A549 (cell line): ENCODE measurements at regions not wholly inside any gene's neighbourhood (a gene's known extent, or its start where the extent isn't known, plus 50 kb on each side); places are given as distances from the start of the nearest gene placed in this dataset.

Source experiments
- ATAC-seq, 2 experiments: fragments of 200-7000 bp in 1 of 2; fragments of >200 bp in 1 of 2; cut with Nextera tagmentation in 1 of 2; cut with Tn5 transposase in 1 of 2; 3 replicates each; pipeline versions ENCODE4 v1.8.0 to v1.9.1; 2018 to 2020; ENCODE audit warnings: mild to moderate bottlenecking in 1 of 2, moderate library complexity in 1 of 2
- CTCF ChIA-PET: fragments of 300-600 bp; sonication (Branson Sonifier 250); formaldehyde crosslinking; extraction: SDS; loops from one replicate; lab custom pipeline; 2021; ENCODE audit warnings: antibody characterized with exemption, inconsistent platforms; lab: Yijun Ruan, JAX
- POLR2A ChIA-PET: fragments of 350-600 bp; formaldehyde crosslinking; extraction: SDS; loops from one replicate; lab custom pipeline; 2021; ENCODE audit warnings: antibody characterized with exemption, inconsistent platforms; lab: Yijun Ruan, JAX
- DNase-seq, 2 experiments: peaks; one replicate each; pipeline versions ENCODE4 v3.0.0 to v3.0.0-alpha.2; 2011 to 2016; ENCODE audit warnings: low read depth in 1 of 2, low spot score in 1 of 2
- FAIRE-seq: peaks from 2 replicates; lab custom pipeline; 2011; peaks lifted over from hg19 to GRCh38; lab: Jason Lieb, UNC
- H3K27ac ChIP-seq, 2 experiments: fragments of >200 bp; sonication (Bioruptor Twin); formaldehyde crosslinking; 3 replicates each; pipeline ENCODE4 v1.5.1; 2016 to 2017
- H3K4me1 ChIP-seq: fragments of >200 bp; sonication (Bioruptor Twin); formaldehyde crosslinking; 3 replicates; pipeline ENCODE4 v1.6.1; 2016
- H3K4me2 ChIP-seq: fragments of >200 bp; sonication (Bioruptor Twin); formaldehyde crosslinking; 3 replicates; pipeline ENCODE4 v1.6.1; 2016
- H3K4me3 ChIP-seq: fragments of >200 bp; sonication (Bioruptor Twin); formaldehyde crosslinking; 3 replicates; pipeline ENCODE4 v1.5.1; 2016
- H3K9me3 ChIP-seq: fragments of >200 bp; sonication (Bioruptor Twin); formaldehyde crosslinking; 3 replicates; pipeline ENCODE4 v1.6.1; 2016
- ATOH8 ChIP-seq: fragments of 250-450 bp; sonication (Bioruptor Pico); IDR thresholded peaks from 2 replicates; pipeline ENCODE4 v1.5.0; 2020; ENCODE audit warnings: low read depth, mild to moderate bottlenecking, moderate library complexity
- BHLHE40 ChIP-seq: IDR thresholded peaks from 2 replicates; pipeline ENCODE4 v1.6.1; 2012; ENCODE audit warnings: low read depth, low read length, inconsistent platforms
- CBX2 ChIP-seq: fragments of 200-600 bp; sonication (generic); IDR thresholded peaks from 2 replicates; pipeline ENCODE4 v1.6.1; 2016; ENCODE audit warnings: low read depth, mild to moderate bottlenecking, borderline replicate concordance
- CHD2 ChIP-seq: fragments of 150-350 bp; IDR thresholded peaks from 2 replicates; pipeline ENCODE4 v1.6.1; 2014; ENCODE audit warnings: low read length; ENCODE audit not compliant: partially characterized antibody
- EHMT2 ChIP-seq: fragments of 200-600 bp; sonication (generic); IDR thresholded peaks from 2 replicates; pipeline ENCODE4 v1.6.1; 2016; ENCODE audit warnings: antibody characterized with exemption, low read depth, mild to moderate bottlenecking, moderate library complexity
- EP300 ChIP-seq, 2 experiments: fragments of >200 bp; sonication (Bioruptor Twin); formaldehyde crosslinking; IDR thresholded peaks; 2 replicates in 1 of 2; 3 replicates in 1 of 2; pipeline ENCODE4 v1.6.1; 2016 to 2017
- ESRRA ChIP-seq: fragments of 150-350 bp; IDR thresholded peaks from 2 replicates; pipeline ENCODE4 v1.6.1; 2014; ENCODE audit warnings: mild to moderate bottlenecking, low read length, borderline replicate concordance
- FOSB ChIP-seq: fragments of 250-450 bp; sonication (Bioruptor Pico); IDR thresholded peaks from 2 replicates; pipeline ENCODE4 v1.5.0; 2020; ENCODE audit warnings: mild to moderate bottlenecking, moderate library complexity
- FOSL2 ChIP-seq, 2 experiments: fragments of 450-650 bp in 1 of 2; fragments of >200 bp in 1 of 2; sonication (Bioruptor Twin) in 1 of 2; formaldehyde crosslinking; IDR thresholded peaks; 2 replicates each; pipeline versions ENCODE4 v1.5.0 to v1.6.1; 2016 to 2020; ENCODE audit warnings: mild to moderate bottlenecking in 1 of 2, moderate library complexity in 1 of 2
- FOXS1 ChIP-seq: fragments of 250-450 bp; sonication (Bioruptor Pico); IDR thresholded peaks from 2 replicates; pipeline ENCODE4 v1.5.0; 2020; ENCODE audit warnings: mild to moderate bottlenecking, moderate library complexity
- GATA3 ChIP-seq: IDR thresholded peaks from 2 replicates; pipeline ENCODE4 v1.6.1; 2012; ENCODE audit warnings: borderline replicate concordance
- HOXB5 ChIP-seq: fragments of 250-450 bp; sonication (Bioruptor Pico); IDR thresholded peaks from 2 replicates; pipeline ENCODE4 v1.5.0; 2020; ENCODE audit warnings: mild to moderate bottlenecking, moderate library complexity
- JUN ChIP-seq, 2 experiments: fragments of >200 bp; sonication (Bioruptor Twin); formaldehyde crosslinking; IDR thresholded peaks; 2 replicates in 1 of 2; 3 replicates in 1 of 2; pipeline ENCODE4 v1.6.1; 2016 to 2017
- JUNB ChIP-seq: fragments of >200 bp; sonication (Bioruptor Twin); formaldehyde crosslinking; IDR thresholded peaks from 2 replicates; pipeline ENCODE4 v1.6.1; 2016
- KDM5A ChIP-seq: fragments of 200-600 bp; sonication (generic); IDR thresholded peaks from 2 replicates; pipeline ENCODE4 v1.6.1; 2016; ENCODE audit warnings: antibody characterized with exemption, mild to moderate bottlenecking
- MAX ChIP-seq: IDR thresholded peaks from 2 replicates; pipeline ENCODE4 v1.6.1; 2012
- MAZ ChIP-seq: fragments of 150-350 bp; IDR thresholded peaks from 2 replicates; pipeline ENCODE4 v1.6.1; 2014; ENCODE audit warnings: antibody characterized with exemption, low read depth, low read length, borderline replicate concordance
- MYC ChIP-seq: IDR thresholded peaks from 2 replicates; pipeline ENCODE4 v1.6.1; 2012; ENCODE audit warnings: mild to moderate bottlenecking, inconsistent platforms, low read length, improper control_type of control experiment, borderline replicate concordance
- NPAS2 ChIP-seq: fragments of 250-450 bp; sonication (Bioruptor Pico); IDR thresholded peaks from 2 replicates; pipeline ENCODE4 v1.8.0; 2022; ENCODE audit warnings: mild to moderate bottlenecking, moderate library complexity, borderline replicate concordance
- PBX3 ChIP-seq: IDR thresholded peaks from 2 replicates; pipeline ENCODE4 v1.6.1; 2012
- PHF8 ChIP-seq: fragments of 200-600 bp; sonication (generic); IDR thresholded peaks from 2 replicates; pipeline ENCODE4 v1.6.1; 2016; ENCODE audit warnings: low read depth, mild to moderate bottlenecking, antibody characterized with exemption, moderate library complexity, borderline replicate concordance
- POLR2AphosphoS2 ChIP-seq: conservative IDR thresholded peaks from 2 replicates; pipeline ENCODE4 v1.6.1; 2012; ENCODE audit warnings: low read length, improper control_type of control experiment, inconsistent platforms
- RAD21 ChIP-seq, 2 experiments: fragments of >200 bp in 1 of 2; sonication (Bioruptor Twin) in 1 of 2; formaldehyde crosslinking in 1 of 2; IDR thresholded peaks in 1 of 2; conservative IDR thresholded peaks in 1 of 2; 2 replicates in 1 of 2; 3 replicates in 1 of 2; pipeline ENCODE4 v1.6.1; 2012 to 2018; ENCODE audit warnings: inconsistent platforms in 1 of 2
- SMC3 ChIP-seq: fragments of >200 bp; sonication (Bioruptor Twin); formaldehyde crosslinking; IDR thresholded peaks from 3 replicates; pipeline ENCODE4 v1.6.1; 2018; ENCODE audit warnings: inconsistent platforms
- SREBF2 ChIP-seq: fragments of 450-650 bp; IDR thresholded peaks from 2 replicates; pipeline ENCODE4 v1.6.1; 2014; ENCODE audit warnings: mild to moderate bottlenecking, moderate library complexity
- TFCP2L1 ChIP-seq: fragments of 250-450 bp; sonication (Bioruptor Pico); IDR thresholded peaks from 2 replicates; pipeline ENCODE4 v1.5.0; 2021; ENCODE audit warnings: mild to moderate bottlenecking
- ZFP36 ChIP-seq: fragments of 450-650 bp; IDR thresholded peaks from 2 replicates; pipeline ENCODE4 v1.6.1; 2014; ENCODE audit warnings: borderline replicate concordance; ENCODE audit not compliant: partially characterized antibody
- WGBS: methylation state at CpG from one replicate; pipeline ENCODE4 v1.1.6; 2017; ENCODE audit errors: missing lambda C conversion rate; 5-methylcytosine and 5-hydroxymethylcytosine counted together
- TF ChIP-seq, protein P1 (sequence below): IDR thresholded peaks from 2 replicates; pipeline ENCODE4 v1.6.1; 2012; ENCODE audit warnings: low read depth, borderline replicate concordance
- TF ChIP-seq, protein P2 (sequence below): fragments of 450-650 bp; IDR thresholded peaks from 2 replicates; pipeline ENCODE4 v1.6.1; 2014; ENCODE audit warnings: antibody characterized with exemption
- TF ChIP-seq, protein P3 (sequence below): fragments of >200 bp; sonication (Bioruptor Twin); formaldehyde crosslinking; IDR thresholded peaks from 2 replicates; pipeline ENCODE4 v1.6.1; 2016

GRCh38 chr16:85514295-85514597, 98.9 kb upstream of the GSE1 start:
- no peak for TF ChIP-seq TFCP2L1 (CRISPR knock-in tag)
- no peak for TF ChIP-seq NPAS2 (CRISPR knock-in tag)
- TF ChIP-seq FOXS1 (CRISPR knock-in tag): no peak
- TF ChIP-seq MAX: no peak
- no peak for TF ChIP-seq CBX2
- no peak for TF ChIP-seq JUNB
- no peak for TF ChIP-seq CHD2
- no peak; the same call in 2 of the 3 replicates for TF ChIP-seq SMC3
- H3K4me3 ChIP-seq: no peak overlapping the region
- ATAC-seq (no peak; a peak in 1 of 6 replicates), FAIRE-seq (no peak), DNase-seq (no peak)
- peak overlapping the region; percentile 85 for H3K4me2 ChIP-seq
- ChIA-PET CTCF (interaction anchor here (0.6 to 3.8 kb wide), 17 partner anchors 11 to 97 kb away, joined by 3 to 21 read pairs (median 7); no protein-coding TSS in a partner anchor), POLR2A (interaction anchor here (0.7 to 2.5 kb wide), 8 partner anchors 11 to 102 kb away, joined by 3 to 28 read pairs (median 4); partner anchors contain the start of gene GSE1)
- WGBS: 0% methylated on average over 3 of the region's 8 CpGs
- peaks cover 36% of the 10 kb centered on the region for H3K4me1 ChIP-seq
- no peaks in the 10 kb centered on the region for H3K9me3 ChIP-seq
- H3K27ac ChIP-seq: peak overlapping the region; percentile 95 to 97

- WGBS: 2% methylated on average over 15 of the region's 18 CpGs
- FAIRE-seq (peak; percentile 23), DNase-seq (peak; percentile 92 to 95), ATAC-seq (peak; percentile 85 to 89)
- H3K4me2 ChIP-seq: peak overlapping the region; percentile 85
- POLR2A ChIA-PET: interaction anchor here (0.6 to 2.5 kb wide), 12 partner anchors 9 to 102 kb away, joined by 3 to 28 read pairs (median 4); partner anchors contain the start of gene GSE1
- peak overlapping the region; percentile 24; the same call in 2 of the 3 replicates for H3K4me3 ChIP-seq
- CTCF ChIA-PET: interaction anchor here (0.6 to 3.8 kb wide), 23 partner anchors 11 to 203 kb away, joined by 3 to 21 read pairs (median 5); no protein-coding TSS in a partner anchor
- no peaks in the 10 kb centered on the region for H3K9me3 ChIP-seq
- H3K4me1 ChIP-seq: peaks cover 36% of the 10 kb centered on the region
- peak overlapping the region; percentile 95 to 97 for H3K27ac ChIP-seq
- TF ChIP-seq MAZ: no peak
- peak; percentile 71; the same call in 1 of the 2 replicates for TF ChIP-seq ATOH8 (CRISPR knock-in tag)
- peak; percentile 10 for TF ChIP-seq ZFP36
- peak; percentile 45 for TF ChIP-seq BHLHE40
- no peak for TF ChIP-seq POLR2AphosphoS2
- no peak for TF ChIP-seq FOSB (CRISPR knock-in tag)
- peak; percentile 28 to 78; a peak in 2 of 5 replicates for TF ChIP-seq EP300 (IDR thresholded peaks at IDR 0.05)
- TF ChIP-seq, protein P1, sequence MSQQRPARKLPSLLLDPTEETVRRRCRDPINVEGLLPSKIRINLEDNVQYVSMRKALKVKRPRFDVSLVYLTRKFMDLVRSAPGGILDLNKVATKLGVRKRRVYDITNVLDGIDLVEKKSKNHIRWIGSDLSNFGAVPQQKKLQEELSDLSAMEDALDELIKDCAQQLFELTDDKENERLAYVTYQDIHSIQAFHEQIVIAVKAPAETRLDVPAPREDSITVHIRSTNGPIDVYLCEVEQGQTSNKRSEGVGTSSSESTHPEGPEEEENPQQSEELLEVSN: peak; percentile 49; the same call in 1 of the 2 replicates
- TF ChIP-seq SREBF2: no peak
- TF ChIP-seq PHF8: no peak
- no peak for TF ChIP-seq EHMT2
- TF ChIP-seq NPAS2 (CRISPR knock-in tag): peak; percentile 83
- no peak for TF ChIP-seq ESRRA
- TF ChIP-seq KDM5A: no peak
- TF ChIP-seq PBX3: peak; percentile 49; the same call in 1 of the 2 replicates
- TF ChIP-seq HOXB5 (CRISPR knock-in tag): 0 out of 2 replicates have a peak, but pooled peaks have one; percentile 17
- peak; percentile 75; the same call in 1 of the 2 replicates for TF ChIP-seq GATA3
- TF ChIP-seq, protein P2, sequence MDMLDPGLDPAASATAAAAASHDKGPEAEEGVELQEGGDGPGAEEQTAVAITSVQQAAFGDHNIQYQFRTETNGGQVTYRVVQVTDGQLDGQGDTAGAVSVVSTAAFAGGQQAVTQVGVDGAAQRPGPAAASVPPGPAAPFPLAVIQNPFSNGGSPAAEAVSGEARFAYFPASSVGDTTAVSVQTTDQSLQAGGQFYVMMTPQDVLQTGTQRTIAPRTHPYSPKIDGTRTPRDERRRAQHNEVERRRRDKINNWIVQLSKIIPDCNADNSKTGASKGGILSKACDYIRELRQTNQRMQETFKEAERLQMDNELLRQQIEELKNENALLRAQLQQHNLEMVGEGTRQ: peak; percentile 69
- peak; percentile 77 for TF ChIP-seq FOSL2 (IDR thresholded peaks at IDR 0.05)
- peak; percentile 92 for TF ChIP-seq FOSL2 (CRISPR knock-in tag; IDR thresholded peaks at IDR 0.05)
- TF ChIP-seq MYC: no peak; the same call in 1 of the 2 replicates
- TF ChIP-seq JUNB: peak; percentile 89
- TF ChIP-seq MAX: peak; percentile 95
- TF ChIP-seq CHD2: no peak
- peak in 1 of 2 experiments; percentile 45; a peak in 2 of 5 replicates for TF ChIP-seq RAD21 (conservative IDR thresholded peaks at IDR 0.05 in 1 of 2, IDR thresholded peaks at IDR 0.05 in 1 of 2)
- TF ChIP-seq, protein P3, sequence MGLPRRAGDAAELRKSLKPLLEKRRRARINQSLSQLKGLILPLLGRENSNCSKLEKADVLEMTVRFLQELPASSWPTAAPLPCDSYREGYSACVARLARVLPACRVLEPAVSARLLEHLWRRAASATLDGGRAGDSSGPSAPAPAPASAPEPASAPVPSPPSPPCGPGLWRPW: peak; percentile 59; the same call in 1 of the 2 replicates
- TF ChIP-seq JUN (IDR thresholded peaks at IDR 0.05): peak; percentile 79 to 93; a peak in 4 of 5 replicates
- no peak; the same call in 1 of the 3 replicates for TF ChIP-seq SMC3
Observed at GRCh38 chr16:85514598-85515318, 98.4 kb upstream of the GSE1 start.
